Lung (tissue), 11 donors: ENCODE measurements at regions not wholly inside any gene's neighbourhood (a gene's known extent, or its start where the extent isn't known, plus 50 kb on each side); places are given as distances from the start of the nearest gene placed in this dataset.

Experiments
- ATAC-seq: fragments of 200-7000 bp; cut with Tn5 transposase; one replicate; pipeline ENCODE4 v1.9.1; 2020; ENCODE audit warnings: moderate number of reproducible peaks; ENCODE audit not compliant: insufficient read depth, low FRiP score
- DNase-seq, 3 donors: peaks; one replicate each; pipeline ENCODE4 v3.0.0-alpha.2; 2013 to 2017
- H3K27ac ChIP-seq, 2 donors: one replicate each; pipeline ENCODE4 v1.5.1; 2013; ENCODE audit warnings: mild to moderate bottlenecking in 2 of 2, moderate library complexity in 2 of 2, control low read depth in 1 of 2, inconsistent platforms in 1 of 2, low read depth in 1 of 2, low read length in 1 of 2
- H3K27me3 ChIP-seq, 3 donors: one replicate each; pipeline ENCODE4 v1.5.1; 2013; ENCODE audit warnings: low read length in 2 of 3; ENCODE audit not compliant: control insufficient read depth in 3 of 3, insufficient read depth in 3 of 3
- H3K36me3 ChIP-seq, 4 donors: one replicate each; pipeline ENCODE4 v1.5.1; 2013; ENCODE audit warnings: low read length in 4 of 4, mild to moderate bottlenecking in 1 of 4, moderate library complexity in 1 of 4; ENCODE audit not compliant: control insufficient read depth in 4 of 4, insufficient read depth in 4 of 4
- H3K4me1 ChIP-seq, 5 donors: one replicate each; pipeline ENCODE4 v1.5.1; 2013; ENCODE audit warnings: low read length in 5 of 5, mild to moderate bottlenecking in 2 of 5, moderate library complexity in 1 of 5; ENCODE audit not compliant: control insufficient read depth in 5 of 5, insufficient read depth in 5 of 5
- H3K4me3 ChIP-seq: one replicate; pipeline ENCODE4 v1.5.1; 2013; ENCODE audit warnings: mild to moderate bottlenecking, control low read depth, moderate library complexity
- H3K9ac ChIP-seq, 2 donors: one replicate each; pipeline ENCODE4 v1.5.1; 2013; ENCODE audit warnings: low read length in 2 of 2, control low read depth in 1 of 2; ENCODE audit not compliant: insufficient read depth in 1 of 2
- H3K9me3 ChIP-seq, 4 donors: one replicate each; pipeline ENCODE4 v1.5.1; 2013; ENCODE audit warnings: low read length in 3 of 4, mild to moderate bottlenecking in 1 of 4, moderate library complexity in 1 of 4; ENCODE audit not compliant: control insufficient read depth in 4 of 4, insufficient read depth in 3 of 4
- CTCF ChIP-seq: IDR thresholded peaks from 2 replicates; pipeline ENCODE4 v1.5.1; 2012; ENCODE audit warnings: mild to moderate bottlenecking; ENCODE audit errors: control extremely low read depth, extremely low read depth
- WGBS, 2 donors: extraction: QIAGEN DNeasy Blood & Tissue Kit; methylation state at CpG; one replicate each; pipeline ENCODE4 v1.1.7; 2013; 5-methylcytosine and 5-hydroxymethylcytosine counted together
- donor health status: control.
- donor health status: control.
- donor health status: Bipolar disorder and iron deficiency.
- donor health status: healthy.
- donor health status: DM: yes; HTN: yes; CAD: no.

GRCh38 chr20:48196001-48196400 lies 410.7 kb upstream of the SULF2 start:
- Histone ChIP-seq H3K27ac (no peak overlapping the region), H3K36me3 (no peaks in the 10 kb centered on the region), H3K9me3 (no peaks in the 10 kb centered on the region), H3K9ac (no peak overlapping the region), H3K27me3 (no peaks in the 10 kb centered on the region), H3K4me3 (no peak overlapping the region), H3K4me1 (no peaks in the 10 kb centered on the region)
- DNase-seq: no peak
- no peak for ATAC-seq
- no peak for TF ChIP-seq CTCF
- WGBS, 2 donors: 63 to 64% methylated on average over 5 of the region's 5 CpGs

GRCh38 chr20:48195121-48195870 lies 410.0 kb upstream of the SULF2 start:
- DNase-seq (no peak), ATAC-seq (no peak)
- Histone ChIP-seq H3K27me3 (no peaks in the 10 kb centered on the region), H3K9me3 (no peaks in the 10 kb centered on the region), H3K36me3 (no peaks in the 10 kb centered on the region), H3K9ac (no peak overlapping the region), H3K4me3 (no peak overlapping the region), H3K4me1 (no peaks in the 10 kb centered on the region), H3K27ac (no peak overlapping the region)
- WGBS, 2 donors: 90 to 93% methylated on average over 9 of the region's 9 CpGs
- no peak for TF ChIP-seq CTCF

GRCh38 chr20:48194583-48194982 lies 409.3 kb upstream of the SULF2 start:
- no peak for ATAC-seq

More at GRCh38 chr20:48194583-48194982, 409.3 kb upstream of the SULF2 start:
- no peaks in the 10 kb centered on the region for H3K27me3 ChIP-seq
- WGBS, 2 donors: 87 to 91% methylated on average over 17 of the region's 17 CpGs
- no peaks in the 10 kb centered on the region for H3K9me3 ChIP-seq
- TF ChIP-seq CTCF: no peak
- no peak overlapping the region for H3K4me3 ChIP-seq
- H3K4me1 ChIP-seq: no peaks in the 10 kb centered on the region
- no peak for DNase-seq
- H3K36me3 ChIP-seq: no peaks in the 10 kb centered on the region
- no peak overlapping the region for H3K27ac ChIP-seq
- no peak overlapping the region for H3K9ac ChIP-seq
